OCI-LY3 (cell line): ENCODE measurements at regions not wholly inside any gene's neighbourhood (a gene's known extent, or its start where the extent isn't known, plus 50 kb on each side); places are given as distances from the start of the nearest gene placed in this dataset.

Experiments
- H2AFZ ChIP-seq: fragments of 200-600, 300-600 bp; shearing (Covaris generic); 2 replicates; pipeline ENCODE4 v1.6.0; 2014; ENCODE audit warnings: antibody characterized with exemption, low read depth, low read length
- H3K27ac ChIP-seq: fragments of 200-600, 300-600 bp; sonication (generic); 2 replicates; pipeline ENCODE4 v1.5.1; 2014; ENCODE audit warnings: mild to moderate bottlenecking, low read length, moderate library complexity, mixed read lengths
- H3K27me3 ChIP-seq: fragments of 200-600, 300-600 bp; sonication (generic); 2 replicates; pipeline ENCODE4 v1.6.1; 2014; ENCODE audit warnings: low read depth, low read length, mixed read lengths
- H3K36me3 ChIP-seq: fragments of 200-600, 300-600 bp; sonication (generic); replicated peaks from 2 replicates; pipeline ENCODE3; 2014; ENCODE audit warnings: low read depth, low read length, mixed read lengths
- H3K4me1 ChIP-seq: fragments of 300-600, 200-600 bp; sonication (generic); 2 replicates; pipeline ENCODE4 v1.6.1; 2014; ENCODE audit warnings: low read length, mixed read lengths
- H3K4me2 ChIP-seq: fragments of 200-600, 300-600 bp; sonication (generic); 2 replicates; pipeline ENCODE4 v1.6.1; 2014; ENCODE audit warnings: low read length, mixed read lengths
- H3K4me3 ChIP-seq: fragments of 300-600, 200-600 bp; sonication (generic); 2 replicates; pipeline ENCODE4 v1.5.1; 2014; ENCODE audit warnings: antibody characterized with exemption, mild to moderate bottlenecking, low read length, moderate library complexity
- H3K79me2 ChIP-seq: fragments of 300-600, 200-600 bp; shearing (Covaris generic); 2 replicates; pipeline ENCODE4 v1.6.1; 2014; ENCODE audit warnings: mild to moderate bottlenecking, low read length, mixed read lengths
- H3K9ac ChIP-seq: fragments of 300-600, 200-600 bp; shearing (Covaris generic); 2 replicates; pipeline ENCODE4 v1.6.0; 2014; ENCODE audit warnings: mild to moderate bottlenecking, low read length, moderate library complexity
- H3K9me3 ChIP-seq: fragments of 200-600, 300-600 bp; shearing (Covaris generic); 2 replicates; pipeline ENCODE4 v1.6.1; 2014; ENCODE audit warnings: low read length, mixed read lengths; ENCODE audit not compliant: insufficient read depth
- H4K20me1 ChIP-seq: fragments of 200-600, 300-600 bp; sonication (generic); 2 replicates; pipeline ENCODE4 v1.6.1; 2016; ENCODE audit warnings: low read length, mixed read lengths; ENCODE audit not compliant: insufficient read depth
- EZH2phosphoT487 ChIP-seq: fragments of 200-600 bp; shearing (Covaris generic); IDR thresholded peaks from 2 replicates; pipeline ENCODE4 v1.6.1; 2018; ENCODE audit warnings: antibody characterized with exemption, mixed run types, low read depth
- TF ChIP-seq, protein P1 (sequence below): fragments of 200-600, 300-600 bp; sonication (generic); IDR thresholded peaks from 2 replicates; pipeline ENCODE4 v1.5.1; 2014; ENCODE audit warnings: antibody characterized with exemption, low read length, low read depth

- H3K36me3 ChIP-seq: no peaks in the 10 kb centered on the region
- no peak overlapping the region for H3K4me2 ChIP-seq
- no peak overlapping the region for H3K9ac ChIP-seq
- no peaks in the 10 kb centered on the region for H3K9me3 ChIP-seq
- TF ChIP-seq, protein P1, sequence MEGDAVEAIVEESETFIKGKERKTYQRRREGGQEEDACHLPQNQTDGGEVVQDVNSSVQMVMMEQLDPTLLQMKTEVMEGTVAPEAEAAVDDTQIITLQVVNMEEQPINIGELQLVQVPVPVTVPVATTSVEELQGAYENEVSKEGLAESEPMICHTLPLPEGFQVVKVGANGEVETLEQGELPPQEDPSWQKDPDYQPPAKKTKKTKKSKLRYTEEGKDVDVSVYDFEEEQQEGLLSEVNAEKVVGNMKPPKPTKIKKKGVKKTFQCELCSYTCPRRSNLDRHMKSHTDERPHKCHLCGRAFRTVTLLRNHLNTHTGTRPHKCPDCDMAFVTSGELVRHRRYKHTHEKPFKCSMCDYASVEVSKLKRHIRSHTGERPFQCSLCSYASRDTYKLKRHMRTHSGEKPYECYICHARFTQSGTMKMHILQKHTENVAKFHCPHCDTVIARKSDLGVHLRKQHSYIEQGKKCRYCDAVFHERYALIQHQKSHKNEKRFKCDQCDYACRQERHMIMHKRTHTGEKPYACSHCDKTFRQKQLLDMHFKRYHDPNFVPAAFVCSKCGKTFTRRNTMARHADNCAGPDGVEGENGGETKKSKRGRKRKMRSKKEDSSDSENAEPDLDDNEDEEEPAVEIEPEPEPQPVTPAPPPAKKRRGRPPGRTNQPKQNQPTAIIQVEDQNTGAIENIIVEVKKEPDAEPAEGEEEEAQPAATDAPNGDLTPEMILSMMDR: no peak
- TF ChIP-seq EZH2phosphoT487: no peak
- no peak overlapping the region for H3K27ac ChIP-seq
- no peaks in the 10 kb centered on the region for H3K4me1 ChIP-seq
- no peaks in the 10 kb centered on the region for H3K79me2 ChIP-seq
- no peak overlapping the region for H2AFZ ChIP-seq
- H4K20me1 ChIP-seq: no peaks in the 10 kb centered on the region
- H3K4me3 ChIP-seq: no peak overlapping the region
- H3K27me3 ChIP-seq: no peaks in the 10 kb centered on the region
Observed at GRCh38 chr5:123805300-123805699, 293.3 kb downstream of the CSNK1G3 start.

GRCh38 chr5:123803359-123803758, 291.4 kb downstream of the CSNK1G3 start:
- TF ChIP-seq, protein P1: no peak
- TF ChIP-seq EZH2phosphoT487: no peak
- no peaks in the 10 kb centered on the region for H3K79me2 ChIP-seq
- H3K4me1 ChIP-seq: no peaks in the 10 kb centered on the region
- no peaks in the 10 kb centered on the region for H3K36me3 ChIP-seq
- H3K9ac ChIP-seq: no peak overlapping the region
- no peaks in the 10 kb centered on the region for H3K27me3 ChIP-seq
- H4K20me1 ChIP-seq: no peaks in the 10 kb centered on the region
- H3K4me2 ChIP-seq: no peak overlapping the region
- no peak overlapping the region for H3K27ac ChIP-seq
- H3K9me3 ChIP-seq: no peaks in the 10 kb centered on the region
- H2AFZ ChIP-seq: no peak overlapping the region
- H3K4me3 ChIP-seq: no peak overlapping the region

- H3K4me2 ChIP-seq: no peak overlapping the region
Observed at GRCh38 chr5:123802298-123802951, 290.4 kb downstream of the CSNK1G3 start.

DNA sequence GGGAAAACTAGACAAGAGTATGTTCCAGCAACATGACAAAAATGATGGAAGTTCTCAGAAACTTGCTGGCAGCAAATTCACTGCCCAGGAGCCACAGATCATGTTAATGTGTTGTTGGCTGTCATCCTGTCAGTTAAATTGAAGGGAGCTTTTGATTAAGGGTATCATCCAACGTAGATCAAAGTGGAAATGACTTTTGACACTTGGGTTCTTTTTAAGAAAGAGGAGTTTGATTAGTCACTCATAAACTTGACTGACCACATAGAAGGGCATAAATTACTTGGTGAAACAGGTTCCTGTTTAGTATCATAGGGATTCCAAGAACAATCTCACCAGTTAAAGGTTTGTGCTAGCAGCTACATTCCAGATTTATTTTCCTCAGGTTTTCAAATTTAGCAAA, 288.7 kb downstream of the CSNK1G3 start:
- Histone ChIP-seq H3K9me3 (no peaks in the 10 kb centered on the region), H3K27ac (no peak overlapping the region)

More at GRCh38 chr5:123802298-123802951, 290.4 kb downstream of the CSNK1G3 start:
- Histone ChIP-seq H3K9ac (no peak overlapping the region), H3K4me1 (no peaks in the 10 kb centered on the region), H3K4me3 (no peak overlapping the region), H3K9me3 (no peaks in the 10 kb centered on the region), H2AFZ (no peak overlapping the region), H3K27me3 (no peaks in the 10 kb centered on the region), H3K36me3 (no peaks in the 10 kb centered on the region), H3K79me2 (no peaks in the 10 kb centered on the region), H3K27ac (no peak overlapping the region), H4K20me1 (no peaks in the 10 kb centered on the region)
- TF ChIP-seq, protein P1: no peak
- TF ChIP-seq EZH2phosphoT487: no peak

More for the DNA sequence above, 288.7 kb downstream of the CSNK1G3 start:
- no peak overlapping the region for H2AFZ ChIP-seq
- H3K79me2 ChIP-seq: no peaks in the 10 kb centered on the region
- H3K36me3 ChIP-seq: no peaks in the 10 kb centered on the region
- no peak for TF ChIP-seq EZH2phosphoT487
- TF ChIP-seq, protein P1: no peak
- H3K4me1 ChIP-seq: no peaks in the 10 kb centered on the region
- H3K9ac ChIP-seq: no peak overlapping the region
- H3K27me3 ChIP-seq: no peaks in the 10 kb centered on the region
- no peak overlapping the region for H3K4me2 ChIP-seq
- no peak overlapping the region for H3K4me3 ChIP-seq
- H4K20me1 ChIP-seq: no peaks in the 10 kb centered on the region
